Activated T-helper 1 cell treated with anti-CD3 and anti-CD28 coated beads, Interleukin-12 subunit alpha, Interleukin-12 subunit beta, Interleukin-2, Interleukin-4 antibody, amounts not matched to agents 30 ng/mL and 10 ng/mL and 1 ng/mL, durations not matched to agents 14 hours and 24 hours and 36 hours (primary cell): ENCODE measurements at regions not wholly inside any gene's neighbourhood (a gene's known extent, or its start where the extent isn't known, plus 50 kb on each side); places are given as distances from the start of the nearest gene placed in this dataset.

ENCODE experiments used
- DNase-seq: peaks from one replicate; pipeline ENCODE4 v3.0.0; 2021; ENCODE audit warnings: low spot score
- H3K27ac Mint-ChIP-seq: one replicate; pipeline ENCODE4 v1.8.0; 2021; ENCODE audit warnings: mild to moderate bottlenecking, mixed read lengths
- H3K27me3 Mint-ChIP-seq: one replicate; pipeline ENCODE4 v1.8.0; 2022; ENCODE audit warnings: mild to moderate bottlenecking, moderate library complexity, mixed read lengths; ENCODE audit not compliant: insufficient read depth
- H3K36me3 Mint-ChIP-seq: one replicate; pipeline ENCODE4 v1.8.0; 2021; ENCODE audit warnings: low read depth, mixed read lengths
- H3K4me1 Mint-ChIP-seq: one replicate; pipeline ENCODE4 v1.8.0; 2021; ENCODE audit warnings: low read depth, mixed read lengths
- H3K4me3 Mint-ChIP-seq: one replicate; pipeline ENCODE4 v1.8.0; 2021; ENCODE audit warnings: mild to moderate bottlenecking, moderate library complexity, mixed read lengths
- H3K9me3 Mint-ChIP-seq: one replicate; pipeline ENCODE4 v1.8.0; 2021; ENCODE audit warnings: mixed read lengths
- intact Hi-C: fragments of 100-400 bp; cut with micrococcal nuclease; formaldehyde crosslinking; loops from one replicate; pipeline ENCODE4 v1.15.1; 2024

- Mint-ChIP-seq H3K27ac (no peak overlapping the region), H3K36me3 (no peaks in the 10 kb centered on the region), H3K4me3 (no peak overlapping the region), H3K27me3 (no peaks in the 10 kb centered on the region), H3K9me3 (peaks cover 11% of the 10 kb centered on the region), H3K4me1 (no peaks in the 10 kb centered on the region)
- DNase-seq = no peak
- intact Hi-C loops = no loop called here
Measured at GRCh38 chr10:105409370-105409769, 768.3 kb downstream of the SORCS3 start.

GRCh38 chr10:105406488-105406887, 765.4 kb downstream of the SORCS3 start:
- no peak for DNase-seq
- intact Hi-C loops = no loop called here
- Mint-ChIP-seq H3K36me3 (no peaks in the 10 kb centered on the region), H3K4me3 (no peak overlapping the region), H3K27ac (no peak overlapping the region), H3K4me1 (no peaks in the 10 kb centered on the region), H3K27me3 (no peaks in the 10 kb centered on the region), H3K9me3 (peaks cover 11% of the 10 kb centered on the region)

DNA sequence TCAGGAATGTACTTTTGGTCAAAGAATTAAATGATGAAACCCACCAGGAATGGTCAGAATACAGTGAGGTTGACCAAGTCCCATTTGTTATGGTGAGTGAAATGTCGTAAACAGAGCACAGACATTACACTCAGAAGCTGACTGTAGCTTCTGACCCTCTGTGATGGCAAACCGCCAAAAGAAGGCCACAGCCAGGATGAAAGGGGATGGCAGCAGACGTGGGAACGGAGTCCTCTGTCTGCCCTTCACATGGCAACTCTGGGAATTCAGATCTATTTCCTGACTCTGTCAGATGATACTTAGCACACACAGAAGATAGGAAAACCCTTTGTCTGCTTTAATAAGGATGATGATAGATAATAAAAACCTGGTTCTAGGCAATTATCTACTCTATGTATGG, 757.1 kb downstream of the SORCS3 start:
- no peaks in the 10 kb centered on the region for H3K27me3 Mint-ChIP-seq
- H3K9me3 Mint-ChIP-seq = no peaks in the 10 kb centered on the region
- intact Hi-C loops = no loop called here

GRCh38 chr10:105391670-105392351, 750.7 kb downstream of the SORCS3 start:
- intact Hi-C loops = no loop called here
- no peak overlapping the region for H3K4me3 Mint-ChIP-seq
- no peaks in the 10 kb centered on the region for H3K9me3 Mint-ChIP-seq
- H3K36me3 Mint-ChIP-seq = no peaks in the 10 kb centered on the region
- no peak overlapping the region for H3K27ac Mint-ChIP-seq
- no peak for DNase-seq
- no peaks in the 10 kb centered on the region for H3K27me3 Mint-ChIP-seq
- H3K4me1 Mint-ChIP-seq = no peaks in the 10 kb centered on the region

More for the DNA sequence above, 757.1 kb downstream of the SORCS3 start:
- Mint-ChIP-seq H3K36me3 (no peaks in the 10 kb centered on the region), H3K27ac (no peak overlapping the region), H3K4me1 (no peaks in the 10 kb centered on the region), H3K4me3 (no peak overlapping the region)
- DNase-seq = no peak

- H3K27me3 Mint-ChIP-seq = no peaks in the 10 kb centered on the region
- H3K4me3 Mint-ChIP-seq = no peak overlapping the region
- no peaks in the 10 kb centered on the region for H3K4me1 Mint-ChIP-seq
- H3K9me3 Mint-ChIP-seq = peaks cover 8% of the 10 kb centered on the region
- intact Hi-C loops = no loop called here
- H3K27ac Mint-ChIP-seq = no peak overlapping the region
- DNase-seq = no peak
- no peaks in the 10 kb centered on the region for H3K36me3 Mint-ChIP-seq
Measured at GRCh38 chr10:105387971-105388370, 746.9 kb downstream of the SORCS3 start.

- no peaks in the 10 kb centered on the region for H3K27me3 Mint-ChIP-seq
- no peak overlapping the region for H3K27ac Mint-ChIP-seq
- H3K4me1 Mint-ChIP-seq = no peaks in the 10 kb centered on the region
- peaks cover 8% of the 10 kb centered on the region for H3K9me3 Mint-ChIP-seq
- H3K4me3 Mint-ChIP-seq = no peak overlapping the region
- intact Hi-C loops = no loop called here
- no peaks in the 10 kb centered on the region for H3K36me3 Mint-ChIP-seq
- no peak for DNase-seq
Measured at GRCh38 chr10:105383978-105384377, 742.9 kb downstream of the SORCS3 start.

DNA sequence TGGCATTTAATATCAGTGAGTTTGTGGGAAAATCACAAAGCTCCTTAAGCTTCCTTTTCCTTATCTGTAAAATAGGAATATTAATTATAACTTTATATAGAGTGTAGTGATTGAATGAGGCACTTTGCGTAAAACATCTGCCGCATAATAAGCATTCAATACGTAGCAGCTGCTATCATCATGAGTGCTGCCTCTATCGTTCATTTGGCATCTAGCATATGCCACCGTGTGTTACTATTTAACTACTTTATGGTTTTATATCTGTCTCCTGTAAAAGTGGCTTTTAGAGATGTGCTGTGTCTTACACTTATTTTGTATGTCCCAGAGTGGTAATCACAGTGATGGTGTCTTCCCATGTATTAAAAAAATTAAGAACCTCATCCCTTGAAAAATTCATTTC, 729.6 kb downstream of the SORCS3 start:
- Mint-ChIP-seq H3K27ac (no peak overlapping the region), H3K4me1 (no peaks in the 10 kb centered on the region), H3K36me3 (no peaks in the 10 kb centered on the region)

DNA sequence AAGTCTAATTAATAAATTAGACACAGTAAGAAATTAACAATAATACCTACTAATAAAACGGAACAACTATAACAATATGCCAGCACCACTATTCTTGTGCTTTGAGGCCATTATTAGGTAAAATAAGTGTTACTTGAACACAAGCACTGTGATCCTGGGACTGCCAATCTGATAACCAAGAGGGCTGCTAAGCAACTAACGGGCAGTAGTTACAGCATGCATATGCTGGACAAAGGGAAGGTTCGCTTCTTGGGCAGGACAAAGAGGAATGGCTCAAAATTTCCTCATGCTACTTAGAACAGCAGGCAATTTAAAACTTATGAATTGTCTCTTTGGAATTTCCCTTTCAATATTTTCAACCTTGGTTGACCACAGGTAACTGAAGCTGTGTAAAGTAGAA, 718.6 kb downstream of the SORCS3 start:
- Mint-ChIP-seq H3K4me3 (no peak overlapping the region), H3K4me1 (no peaks in the 10 kb centered on the region), H3K27ac (no peak overlapping the region), H3K27me3 (no peaks in the 10 kb centered on the region), H3K9me3 (no peaks in the 10 kb centered on the region), H3K36me3 (no peaks in the 10 kb centered on the region)
- intact Hi-C loops = no loop called here
- DNase-seq = no peak

More for the DNA sequence above, 729.6 kb downstream of the SORCS3 start:
- DNase-seq = no peak
- H3K27me3 Mint-ChIP-seq = no peaks in the 10 kb centered on the region
- H3K9me3 Mint-ChIP-seq = peaks cover 9% of the 10 kb centered on the region
- intact Hi-C loops = no loop called here
- no peak overlapping the region for H3K4me3 Mint-ChIP-seq

GRCh38 chr10:105358911-105359310, 717.8 kb downstream of the SORCS3 start:
- H3K27me3 Mint-ChIP-seq = no peaks in the 10 kb centered on the region
- H3K4me3 Mint-ChIP-seq = no peak overlapping the region
- intact Hi-C loops = no loop called here
- H3K36me3 Mint-ChIP-seq = no peaks in the 10 kb centered on the region
- DNase-seq = no peak
- H3K27ac Mint-ChIP-seq = no peak overlapping the region
- H3K4me1 Mint-ChIP-seq = no peaks in the 10 kb centered on the region
- no peaks in the 10 kb centered on the region for H3K9me3 Mint-ChIP-seq

GRCh38 chr10:105356626-105357025, 715.5 kb downstream of the SORCS3 start:
- intact Hi-C loops = no loop called here
- no peak overlapping the region for H3K4me3 Mint-ChIP-seq

GRCh38 chr10:105354010-105354409, 712.9 kb downstream of the SORCS3 start:
- DNase-seq = no peak
- H3K4me1 Mint-ChIP-seq = no peaks in the 10 kb centered on the region

More at GRCh38 chr10:105356626-105357025, 715.5 kb downstream of the SORCS3 start:
- no peak for DNase-seq
- Mint-ChIP-seq H3K27me3 (no peaks in the 10 kb centered on the region), H3K27ac (no peak overlapping the region), H3K36me3 (no peaks in the 10 kb centered on the region), H3K9me3 (no peaks in the 10 kb centered on the region), H3K4me1 (no peaks in the 10 kb centered on the region)

GRCh38 chr10:105352827-105353226, 711.7 kb downstream of the SORCS3 start:
- H3K4me1 Mint-ChIP-seq = no peaks in the 10 kb centered on the region
- no peak for DNase-seq
- no peaks in the 10 kb centered on the region for H3K36me3 Mint-ChIP-seq
- no peaks in the 10 kb centered on the region for H3K27me3 Mint-ChIP-seq
- H3K4me3 Mint-ChIP-seq = no peak overlapping the region
- intact Hi-C loops = no loop called here
- no peak overlapping the region for H3K27ac Mint-ChIP-seq
- no peaks in the 10 kb centered on the region for H3K9me3 Mint-ChIP-seq

More at GRCh38 chr10:105354010-105354409, 712.9 kb downstream of the SORCS3 start:
- Mint-ChIP-seq H3K9me3 (no peaks in the 10 kb centered on the region), H3K4me3 (no peak overlapping the region), H3K36me3 (no peaks in the 10 kb centered on the region), H3K27me3 (no peaks in the 10 kb centered on the region), H3K27ac (no peak overlapping the region)
- intact Hi-C loops = no loop called here

- no peaks in the 10 kb centered on the region for H3K4me1 Mint-ChIP-seq
- DNase-seq = no peak
- no peaks in the 10 kb centered on the region for H3K27me3 Mint-ChIP-seq
- no peak overlapping the region for H3K27ac Mint-ChIP-seq
- intact Hi-C loops = no loop called here
- no peaks in the 10 kb centered on the region for H3K9me3 Mint-ChIP-seq
- H3K36me3 Mint-ChIP-seq = no peaks in the 10 kb centered on the region
- no peak overlapping the region for H3K4me3 Mint-ChIP-seq
Measured at GRCh38 chr10:105352281-105352680, 711.2 kb downstream of the SORCS3 start.

DNA sequence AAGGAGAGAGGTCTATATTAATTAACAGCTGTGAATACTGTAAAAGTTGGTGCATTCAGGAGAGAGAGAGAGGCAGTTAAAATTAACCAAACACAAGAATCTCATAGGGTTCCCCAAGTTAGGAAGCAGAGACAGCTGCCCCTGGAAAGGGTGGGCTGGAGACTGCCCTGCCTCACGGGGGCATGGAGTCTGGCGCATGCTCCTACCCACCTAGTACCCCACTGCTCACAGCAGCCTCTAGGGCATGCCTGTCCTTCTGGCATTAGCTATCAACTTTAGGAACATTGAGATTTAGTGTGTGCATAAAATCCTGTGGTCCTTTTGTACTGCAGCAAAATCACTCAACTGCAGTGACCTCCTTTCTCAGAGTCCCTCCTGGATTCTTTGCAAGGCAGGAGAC, 710.1 kb downstream of the SORCS3 start:
- DNase-seq = no peak
- H3K27ac Mint-ChIP-seq = no peak overlapping the region
- intact Hi-C loops = no loop called here
- H3K4me3 Mint-ChIP-seq = no peak overlapping the region
- H3K9me3 Mint-ChIP-seq = no peaks in the 10 kb centered on the region
- no peaks in the 10 kb centered on the region for H3K27me3 Mint-ChIP-seq
- no peaks in the 10 kb centered on the region for H3K36me3 Mint-ChIP-seq
- no peaks in the 10 kb centered on the region for H3K4me1 Mint-ChIP-seq
